Activated naive CD4-positive, alpha-beta T cell treated with anti-CD3 and anti-CD28 coated beads, Interleukin-2, amount 10 ng/mL, durations not matched to agents 7 days and 5 days (primary cell): ENCODE measurements at regions not wholly inside any gene's neighbourhood (a gene's known extent, or its start where the extent isn't known, plus 50 kb on each side); places are given as distances from the start of the nearest gene placed in this dataset.

Experiments
- CTCF ChIA-PET: fragments of 350-600 bp; sonication (Branson Sonifier 250); formaldehyde crosslinking; loops from one replicate; lab custom pipeline; 2021; ENCODE audit warnings: antibody characterized with exemption; lab: Charles Lee
- DNase-seq: peaks from one replicate; pipeline ENCODE4 v3.0.0-alpha.2; 2020
- H3K27ac Mint-ChIP-seq: one replicate; pipeline ENCODE4 v1.8.0; 2021; ENCODE audit warnings: mild to moderate bottlenecking, moderate library complexity, mixed read lengths
- H3K27me3 Mint-ChIP-seq: one replicate; pipeline ENCODE4 v1.8.0; 2021; ENCODE audit warnings: mild to moderate bottlenecking, mixed read lengths
- H3K36me3 Mint-ChIP-seq: one replicate; pipeline ENCODE4 v1.8.0; 2021; ENCODE audit warnings: mixed read lengths
- H3K4me1 Mint-ChIP-seq: one replicate; pipeline ENCODE4 v1.8.0; 2021; ENCODE audit warnings: mixed read lengths
- H3K4me3 Mint-ChIP-seq: one replicate; pipeline ENCODE4 v1.8.0; 2021; ENCODE audit warnings: mild to moderate bottlenecking, moderate library complexity, mixed read lengths
- H3K9me3 Mint-ChIP-seq: one replicate; pipeline ENCODE4 v1.8.0; 2021; ENCODE audit warnings: mixed read lengths

GRCh38 chr4:171181090-171181489 is 632.1 kb upstream of the GALNTL6 start:
- Mint-ChIP-seq H3K4me1 (no peaks in the 10 kb centered on the region), H3K9me3 (peaks cover 5% of the 10 kb centered on the region), H3K4me3 (no peak overlapping the region), H3K27me3 (no peaks in the 10 kb centered on the region), H3K36me3 (no peaks in the 10 kb centered on the region), H3K27ac (no peak overlapping the region)
- CTCF ChIA-PET: no interaction called here
- no peak for DNase-seq

GRCh38 chr4:171170671-171171070 is 642.5 kb upstream of the GALNTL6 start:
- CTCF ChIA-PET: interaction anchor here (0.6 kb wide), 1 partner anchor 1820 kb away, joined by 3 read pairs; no protein-coding TSS in a partner anchor
- Mint-ChIP-seq H3K36me3 (no peaks in the 10 kb centered on the region), H3K4me3 (no peak overlapping the region)

GRCh38 chr4:171169396-171169795 is 643.8 kb upstream of the GALNTL6 start:
- DNase-seq: no peak
- CTCF ChIA-PET: no interaction called here
- Mint-ChIP-seq H3K4me1 (no peaks in the 10 kb centered on the region), H3K36me3 (no peaks in the 10 kb centered on the region), H3K27me3 (no peaks in the 10 kb centered on the region), H3K4me3 (no peak overlapping the region), H3K27ac (no peak overlapping the region), H3K9me3 (peaks cover 12% of the 10 kb centered on the region)

More at GRCh38 chr4:171170671-171171070, 642.5 kb upstream of the GALNTL6 start:
- Mint-ChIP-seq H3K4me1 (no peaks in the 10 kb centered on the region), H3K9me3 (peaks cover 12% of the 10 kb centered on the region), H3K27me3 (no peaks in the 10 kb centered on the region), H3K27ac (no peak overlapping the region)
- DNase-seq: no peak

- Mint-ChIP-seq H3K9me3 (peaks cover 3% of the 10 kb centered on the region), H3K36me3 (no peaks in the 10 kb centered on the region)
- CTCF ChIA-PET: no interaction called here
These were observed 650.7 kb upstream of the GALNTL6 start for GRCh38 chr4:171162478-171162877.

GRCh38 chr4:171157462-171158082 is 655.6 kb upstream of the GALNTL6 start:
- H3K4me3 Mint-ChIP-seq: no peak overlapping the region
- peaks cover 5% of the 10 kb centered on the region for H3K9me3 Mint-ChIP-seq
- DNase-seq: no peak
- no peaks in the 10 kb centered on the region for H3K4me1 Mint-ChIP-seq
- CTCF ChIA-PET: no interaction called here
- no peaks in the 10 kb centered on the region for H3K27me3 Mint-ChIP-seq
- no peaks in the 10 kb centered on the region for H3K36me3 Mint-ChIP-seq
- H3K27ac Mint-ChIP-seq: no peak overlapping the region

More at GRCh38 chr4:171162478-171162877, 650.7 kb upstream of the GALNTL6 start:
- Mint-ChIP-seq H3K27me3 (no peaks in the 10 kb centered on the region), H3K4me1 (no peaks in the 10 kb centered on the region), H3K27ac (no peak overlapping the region), H3K4me3 (no peak overlapping the region)
- DNase-seq: no peak

GRCh38 chr4:171142639-171143038 is 670.6 kb upstream of the GALNTL6 start:
- Mint-ChIP-seq H3K4me1 (no peaks in the 10 kb centered on the region), H3K36me3 (no peaks in the 10 kb centered on the region), H3K4me3 (no peak overlapping the region), H3K27ac (no peak overlapping the region), H3K27me3 (no peaks in the 10 kb centered on the region), H3K9me3 (peaks cover 2% of the 10 kb centered on the region)
- CTCF ChIA-PET: no interaction called here
- no peak for DNase-seq

- peaks cover 2% of the 10 kb centered on the region for H3K9me3 Mint-ChIP-seq
- no peak overlapping the region for H3K4me3 Mint-ChIP-seq
- no peaks in the 10 kb centered on the region for H3K27me3 Mint-ChIP-seq
- H3K27ac Mint-ChIP-seq: no peak overlapping the region
- DNase-seq: no peak
- no peaks in the 10 kb centered on the region for H3K4me1 Mint-ChIP-seq
- H3K36me3 Mint-ChIP-seq: no peaks in the 10 kb centered on the region
- CTCF ChIA-PET: no interaction called here
These were observed 671.2 kb upstream of the GALNTL6 start for GRCh38 chr4:171142045-171142444.

GRCh38 chr4:171130256-171130801 is 682.9 kb upstream of the GALNTL6 start:
- no peaks in the 10 kb centered on the region for H3K27me3 Mint-ChIP-seq
- DNase-seq: no peak
- no peaks in the 10 kb centered on the region for H3K4me1 Mint-ChIP-seq
- no peaks in the 10 kb centered on the region for H3K36me3 Mint-ChIP-seq
- H3K4me3 Mint-ChIP-seq: no peak overlapping the region
- H3K27ac Mint-ChIP-seq: no peak overlapping the region
- peaks cover 5% of the 10 kb centered on the region for H3K9me3 Mint-ChIP-seq
- CTCF ChIA-PET: no interaction called here

- CTCF ChIA-PET: no interaction called here
- Mint-ChIP-seq H3K9me3 (peaks cover 2% of the 10 kb centered on the region), H3K36me3 (no peaks in the 10 kb centered on the region), H3K4me3 (no peak overlapping the region), H3K27ac (no peak overlapping the region), H3K27me3 (no peaks in the 10 kb centered on the region), H3K4me1 (no peaks in the 10 kb centered on the region)
- DNase-seq: no peak
These were observed 695.1 kb upstream of the GALNTL6 start for GRCh38 chr4:171118091-171118490.

- no peak for DNase-seq
- Mint-ChIP-seq H3K4me3 (no peak overlapping the region), H3K4me1 (no peaks in the 10 kb centered on the region), H3K27me3 (no peaks in the 10 kb centered on the region), H3K36me3 (no peaks in the 10 kb centered on the region), H3K27ac (no peak overlapping the region), H3K9me3 (no peaks in the 10 kb centered on the region)
- CTCF ChIA-PET: no interaction called here
These were observed 695.7 kb upstream of the GALNTL6 start for GRCh38 chr4:171117457-171117856.

- no peaks in the 10 kb centered on the region for H3K27me3 Mint-ChIP-seq
- H3K27ac Mint-ChIP-seq: no peak overlapping the region
- peaks cover 3% of the 10 kb centered on the region for H3K9me3 Mint-ChIP-seq
- no peaks in the 10 kb centered on the region for H3K36me3 Mint-ChIP-seq
- no peak overlapping the region for H3K4me3 Mint-ChIP-seq
- DNase-seq: no peak
- CTCF ChIA-PET: no interaction called here
- no peaks in the 10 kb centered on the region for H3K4me1 Mint-ChIP-seq
These were observed 711.4 kb upstream of the GALNTL6 start for GRCh38 chr4:171101845-171102244.

- Mint-ChIP-seq H3K4me1 (no peaks in the 10 kb centered on the region), H3K27ac (no peak overlapping the region), H3K27me3 (no peaks in the 10 kb centered on the region), H3K9me3 (peaks cover 5% of the 10 kb centered on the region), H3K36me3 (no peaks in the 10 kb centered on the region), H3K4me3 (no peak overlapping the region)
- no peak for DNase-seq
- CTCF ChIA-PET: no interaction called here
These were observed 726.1 kb upstream of the GALNTL6 start for GRCh38 chr4:171087089-171087488.

GRCh38 chr4:171067422-171067821 is 745.8 kb upstream of the GALNTL6 start:
- CTCF ChIA-PET: no interaction called here
- no peaks in the 10 kb centered on the region for H3K36me3 Mint-ChIP-seq
- peaks cover 11% of the 10 kb centered on the region for H3K9me3 Mint-ChIP-seq
- H3K4me3 Mint-ChIP-seq: no peak overlapping the region
- no peak for DNase-seq
- no peaks in the 10 kb centered on the region for H3K27me3 Mint-ChIP-seq
- no peak overlapping the region for H3K27ac Mint-ChIP-seq
- H3K4me1 Mint-ChIP-seq: no peaks in the 10 kb centered on the region

GRCh38 chr4:171049380-171049779 is 763.8 kb upstream of the GALNTL6 start:
- no peak for DNase-seq
- CTCF ChIA-PET: no interaction called here
- Mint-ChIP-seq H3K4me3 (no peak overlapping the region), H3K9me3 (peaks cover 8% of the 10 kb centered on the region), H3K4me1 (no peaks in the 10 kb centered on the region), H3K36me3 (no peaks in the 10 kb centered on the region), H3K27ac (no peak overlapping the region), H3K27me3 (no peaks in the 10 kb centered on the region)

GRCh38 chr4:171042989-171043524 is 770.1 kb upstream of the GALNTL6 start:
- Mint-ChIP-seq H3K4me1 (no peaks in the 10 kb centered on the region), H3K27ac (no peak overlapping the region), H3K4me3 (no peak overlapping the region), H3K9me3 (peaks cover 11% of the 10 kb centered on the region), H3K27me3 (no peaks in the 10 kb centered on the region), H3K36me3 (no peaks in the 10 kb centered on the region)
- DNase-seq: no peak
- CTCF ChIA-PET: no interaction called here
